ENCODE measurements at regions not wholly inside any gene's neighbourhood (a gene's known extent, or its start where the extent isn't known, plus 50 kb on each side); places are given as distances from the start of the nearest gene placed in this dataset.

DNA sequence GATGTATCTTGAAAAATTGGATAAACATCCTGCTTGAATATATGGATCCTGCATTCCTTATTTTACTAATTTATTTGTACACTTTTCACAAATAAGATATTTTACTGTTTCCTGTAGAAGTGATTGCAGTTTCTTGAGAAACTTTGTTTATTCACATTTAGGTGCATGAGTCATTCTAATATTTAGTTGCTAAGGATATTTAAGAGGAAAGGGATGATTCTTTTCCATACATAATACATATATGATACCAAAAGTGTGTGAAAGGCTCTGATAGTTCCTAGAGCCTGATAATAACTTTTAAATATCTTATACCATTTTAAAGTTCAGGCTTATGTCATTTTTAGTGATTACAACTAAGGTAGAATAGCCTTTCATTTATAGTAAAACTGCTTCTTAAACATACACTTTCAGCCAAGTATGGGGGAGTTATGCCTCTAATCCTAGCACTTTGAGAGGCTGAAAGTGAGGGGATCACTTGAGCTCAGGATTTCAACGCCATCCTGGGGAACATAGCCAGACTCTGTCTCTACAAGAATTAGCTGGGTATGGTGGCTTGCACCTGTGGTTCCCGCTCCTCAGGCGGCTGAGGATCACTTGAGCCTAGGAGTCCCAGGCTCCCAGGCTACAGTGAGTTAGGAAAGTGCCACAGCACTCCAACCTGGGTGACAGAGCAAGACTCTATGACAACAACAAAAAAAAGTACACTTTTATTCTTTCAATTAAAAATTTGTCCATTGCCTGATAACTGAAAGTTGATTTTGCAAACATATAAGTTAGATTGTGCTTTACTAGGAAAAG is 262.6 kb upstream of the LRIG3 start:
- no peak overlapping the region for H2BK120ac ChIP-seq (ENCODE audit: low read depth, low read length, poor library complexity, severe bottlenecking)
- H3K4ac ChIP-seq (ENCODE audit: low read depth, low read length) = no peak overlapping the region
- no peak overlapping the region for H2AK5ac ChIP-seq (ENCODE audit: insufficient read length, low read length)
- no peaks in the 10 kb centered on the region for H3K4me1 ChIP-seq (ENCODE audit: insufficient read depth, low read length)
- H2BK20ac ChIP-seq (ENCODE audit: low read depth, low read length, poor library complexity, severe bottlenecking) = no peak overlapping the region
- H3K4me2 ChIP-seq (ENCODE audit: insufficient read depth, insufficient read length, low read length) = no peak overlapping the region
- H3K56ac ChIP-seq (ENCODE audit: insufficient read length, low read depth, low read length) = no peak overlapping the region
- Mint-ChIP-seq H3K4me3 (no peak overlapping the region), H3K9me3 (no peaks in the 10 kb centered on the region), H3K36me3 (ENCODE audit: insufficient read depth in 1 of 3, low read depth in 3 of 3) (no peaks in the 10 kb centered on the region), H3K27ac (no peak overlapping the region), H3K4me1 (no peaks in the 10 kb centered on the region), H3K27me3 (ENCODE audit: low read depth) (no peaks in the 10 kb centered on the region)
- no peak overlapping the region for H4K91ac ChIP-seq (ENCODE audit: insufficient read length, low read depth, low read length)
- H3K79me2 ChIP-seq (ENCODE audit: insufficient read depth, low read length) = no peaks in the 10 kb centered on the region
- H4K5ac ChIP-seq (ENCODE audit: insufficient read length, low read depth, low read length) = no peak overlapping the region
- WGBS (ENCODE audit: extremely low coverage, insufficient read length, low lambda C conversion rate) = no CpG with 5 or more reads among the region's 3 CpGs
- H3K23me2 ChIP-seq (ENCODE audit: insufficient read length, low read depth, low read length, poor library complexity, severe bottlenecking) = no peaks in the 10 kb centered on the region
- no peak overlapping the region for H4K8ac ChIP-seq (replicated peaks; ENCODE audit: insufficient read length, low read depth, low read length)
- no peak overlapping the region for H2BK5ac ChIP-seq (ENCODE audit: insufficient read length, low read length)
- H3K79me1 ChIP-seq (ENCODE audit: insufficient read depth, low read depth, low read length, poor library complexity, severe bottlenecking) = no peaks in the 10 kb centered on the region
- H2AFZ ChIP-seq (ENCODE audit: low read length) = no peak overlapping the region
- TF ChIP-seq, protein P1, sequence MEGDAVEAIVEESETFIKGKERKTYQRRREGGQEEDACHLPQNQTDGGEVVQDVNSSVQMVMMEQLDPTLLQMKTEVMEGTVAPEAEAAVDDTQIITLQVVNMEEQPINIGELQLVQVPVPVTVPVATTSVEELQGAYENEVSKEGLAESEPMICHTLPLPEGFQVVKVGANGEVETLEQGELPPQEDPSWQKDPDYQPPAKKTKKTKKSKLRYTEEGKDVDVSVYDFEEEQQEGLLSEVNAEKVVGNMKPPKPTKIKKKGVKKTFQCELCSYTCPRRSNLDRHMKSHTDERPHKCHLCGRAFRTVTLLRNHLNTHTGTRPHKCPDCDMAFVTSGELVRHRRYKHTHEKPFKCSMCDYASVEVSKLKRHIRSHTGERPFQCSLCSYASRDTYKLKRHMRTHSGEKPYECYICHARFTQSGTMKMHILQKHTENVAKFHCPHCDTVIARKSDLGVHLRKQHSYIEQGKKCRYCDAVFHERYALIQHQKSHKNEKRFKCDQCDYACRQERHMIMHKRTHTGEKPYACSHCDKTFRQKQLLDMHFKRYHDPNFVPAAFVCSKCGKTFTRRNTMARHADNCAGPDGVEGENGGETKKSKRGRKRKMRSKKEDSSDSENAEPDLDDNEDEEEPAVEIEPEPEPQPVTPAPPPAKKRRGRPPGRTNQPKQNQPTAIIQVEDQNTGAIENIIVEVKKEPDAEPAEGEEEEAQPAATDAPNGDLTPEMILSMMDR (conservative IDR thresholded peaks at IDR 0.05) = no peak
- no peak overlapping the region for H3K18ac ChIP-seq (ENCODE audit: insufficient read length, low read depth, low read length)
- H3K14ac ChIP-seq (ENCODE audit: insufficient read depth, low read length) = no peak overlapping the region
- no peak overlapping the region for H3K27ac ChIP-seq (ENCODE audit: insufficient read length, low read depth, low read length)
- no peaks in the 10 kb centered on the region for H3K27me3 ChIP-seq (ENCODE audit: insufficient read depth, low read length)
- H2BK15ac ChIP-seq (ENCODE audit: low read depth, low read length) = no peak overlapping the region
- no peaks in the 10 kb centered on the region for H3K9me3 ChIP-seq (ENCODE audit: control insufficient read depth, low read depth, low read length)
- no peaks in the 10 kb centered on the region for H4K20me1 ChIP-seq (ENCODE audit: control insufficient read depth, insufficient read depth, insufficient read length)
- no peak for DNase-seq
- H3K9ac ChIP-seq (ENCODE audit: extremely low read depth, insufficient read length, low read length) = no peak overlapping the region
- H3K23ac ChIP-seq (ENCODE audit: insufficient read length, low read depth, low read length) = no peak overlapping the region
- no peak overlapping the region for H3T11ph ChIP-seq (ENCODE audit: low read length)
- H2BK12ac ChIP-seq (ENCODE audit: insufficient read length, low read depth, low read length) = no peak overlapping the region
